ENCODE measurements at regions not wholly inside any gene's neighbourhood (a gene's known extent, or its start where the extent isn't known, plus 50 kb on each side); places are given as distances from the start of the nearest gene placed in this dataset.

GRCh38 chr18:46299465-46300008 lies 195.4 kb downstream of the HAUS1 start:
- H3K36me3 ChIP-seq (ENCODE audit: control insufficient read depth in 1 of 2, insufficient read depth in 2 of 2, low read length in 2 of 2), result no peaks in the 10 kb centered on the region
- no peak overlapping the region for H3K9ac ChIP-seq (ENCODE audit: low read depth in 1 of 2, low read length in 2 of 2)
- no peaks in the 10 kb centered on the region for H3K9me3 ChIP-seq (ENCODE audit: control insufficient read depth in 1 of 2, low read length in 2 of 2)
- no peaks in the 10 kb centered on the region for H3K4me1 ChIP-seq (ENCODE audit: control insufficient read depth in 1 of 2, insufficient read depth in 2 of 2, low read length in 2 of 2)
- H3K27ac ChIP-seq (ENCODE audit: low read depth, low read length), result no peak overlapping the region
- no peaks in the 10 kb centered on the region for H3K27me3 ChIP-seq (ENCODE audit: control insufficient read depth in 1 of 2, insufficient read depth in 2 of 2, low read length in 2 of 2)
- no peak overlapping the region for H3K4me3 ChIP-seq (ENCODE audit: low read depth in 1 of 2, low read length in 2 of 2)

DNA sequence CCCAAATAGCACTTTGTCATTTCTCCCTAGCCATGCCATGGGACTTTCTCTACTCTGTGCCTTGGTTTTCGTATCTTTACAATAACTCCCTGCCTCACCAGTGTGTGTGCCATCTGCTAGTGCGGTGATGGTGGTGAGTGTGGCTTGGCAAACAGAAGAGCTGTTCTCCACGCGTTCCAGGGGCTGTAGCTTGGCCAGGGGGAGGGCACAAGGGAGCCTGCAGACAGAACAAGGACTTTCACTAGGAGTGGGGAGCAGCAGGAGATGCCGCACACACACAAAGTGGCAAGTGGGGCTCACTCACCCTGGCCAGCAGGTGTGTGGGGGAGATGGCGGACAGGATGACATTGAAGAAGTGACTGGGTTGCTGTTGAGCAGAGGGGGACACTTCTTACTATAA lies 196.9 kb downstream of the HAUS1 start:
- Histone ChIP-seq H3K27ac (ENCODE audit: low read depth, low read length) (no peak overlapping the region), H3K4me3 (ENCODE audit: low read depth in 1 of 2, low read length in 2 of 2) (no peak overlapping the region), H3K36me3 (ENCODE audit: control insufficient read depth in 1 of 2, insufficient read depth in 2 of 2, low read length in 2 of 2) (no peaks in the 10 kb centered on the region), H3K9ac (ENCODE audit: low read depth in 1 of 2, low read length in 2 of 2) (no peak overlapping the region), H3K27me3 (ENCODE audit: control insufficient read depth in 1 of 2, insufficient read depth in 2 of 2, low read length in 2 of 2) (no peaks in the 10 kb centered on the region), H3K9me3 (ENCODE audit: control insufficient read depth in 1 of 2, low read length in 2 of 2) (no peaks in the 10 kb centered on the region), H3K4me1 (ENCODE audit: control insufficient read depth in 1 of 2, insufficient read depth in 2 of 2, low read length in 2 of 2) (no peaks in the 10 kb centered on the region)

GRCh38 chr18:46301571-46301970 lies 197.4 kb downstream of the HAUS1 start:
- H3K4me3 ChIP-seq (ENCODE audit: low read depth in 1 of 2, low read length in 2 of 2), result no peak overlapping the region
- H3K9me3 ChIP-seq (ENCODE audit: control insufficient read depth in 1 of 2, low read length in 2 of 2), result no peaks in the 10 kb centered on the region

GRCh38 chr18:46302528-46303485 lies 198.6 kb downstream of the HAUS1 start:
- Histone ChIP-seq H3K9me3 (ENCODE audit: control insufficient read depth in 1 of 2, low read length in 2 of 2) (no peaks in the 10 kb centered on the region), H3K4me1 (ENCODE audit: control insufficient read depth in 1 of 2, insufficient read depth in 2 of 2, low read length in 2 of 2) (no peaks in the 10 kb centered on the region), H3K27me3 (ENCODE audit: control insufficient read depth in 1 of 2, insufficient read depth in 2 of 2, low read length in 2 of 2) (no peaks in the 10 kb centered on the region), H3K9ac (ENCODE audit: low read depth in 1 of 2, low read length in 2 of 2) (no peak overlapping the region), H3K27ac (ENCODE audit: low read depth, low read length) (no peak overlapping the region), H3K36me3 (ENCODE audit: control insufficient read depth in 1 of 2, insufficient read depth in 2 of 2, low read length in 2 of 2) (no peaks in the 10 kb centered on the region), H3K4me3 (ENCODE audit: low read depth in 1 of 2, low read length in 2 of 2) (no peak overlapping the region)

More at GRCh38 chr18:46301571-46301970, 197.4 kb downstream of the HAUS1 start:
- Histone ChIP-seq H3K36me3 (ENCODE audit: control insufficient read depth in 1 of 2, insufficient read depth in 2 of 2, low read length in 2 of 2) (no peaks in the 10 kb centered on the region), H3K9ac (ENCODE audit: low read depth in 1 of 2, low read length in 2 of 2) (no peak overlapping the region), H3K27ac (ENCODE audit: low read depth, low read length) (no peak overlapping the region), H3K27me3 (ENCODE audit: control insufficient read depth in 1 of 2, insufficient read depth in 2 of 2, low read length in 2 of 2) (no peaks in the 10 kb centered on the region), H3K4me1 (ENCODE audit: control insufficient read depth in 1 of 2, insufficient read depth in 2 of 2, low read length in 2 of 2) (no peaks in the 10 kb centered on the region)

GRCh38 chr18:46310258-46310657 lies 206.1 kb downstream of the HAUS1 start:
- Histone ChIP-seq H3K4me3 (ENCODE audit: low read depth in 1 of 2, low read length in 2 of 2) (no peak overlapping the region), H3K9me3 (ENCODE audit: control insufficient read depth in 1 of 2, low read length in 2 of 2) (no peaks in the 10 kb centered on the region), H3K27ac (ENCODE audit: low read depth, low read length) (no peak overlapping the region), H3K27me3 (ENCODE audit: control insufficient read depth in 1 of 2, insufficient read depth in 2 of 2, low read length in 2 of 2) (no peaks in the 10 kb centered on the region), H3K9ac (ENCODE audit: low read depth in 1 of 2, low read length in 2 of 2) (no peak overlapping the region), H3K4me1 (ENCODE audit: control insufficient read depth in 1 of 2, insufficient read depth in 2 of 2, low read length in 2 of 2) (no peaks in the 10 kb centered on the region), H3K36me3 (ENCODE audit: control insufficient read depth in 1 of 2, insufficient read depth in 2 of 2, low read length in 2 of 2) (no peaks in the 10 kb centered on the region)

DNA sequence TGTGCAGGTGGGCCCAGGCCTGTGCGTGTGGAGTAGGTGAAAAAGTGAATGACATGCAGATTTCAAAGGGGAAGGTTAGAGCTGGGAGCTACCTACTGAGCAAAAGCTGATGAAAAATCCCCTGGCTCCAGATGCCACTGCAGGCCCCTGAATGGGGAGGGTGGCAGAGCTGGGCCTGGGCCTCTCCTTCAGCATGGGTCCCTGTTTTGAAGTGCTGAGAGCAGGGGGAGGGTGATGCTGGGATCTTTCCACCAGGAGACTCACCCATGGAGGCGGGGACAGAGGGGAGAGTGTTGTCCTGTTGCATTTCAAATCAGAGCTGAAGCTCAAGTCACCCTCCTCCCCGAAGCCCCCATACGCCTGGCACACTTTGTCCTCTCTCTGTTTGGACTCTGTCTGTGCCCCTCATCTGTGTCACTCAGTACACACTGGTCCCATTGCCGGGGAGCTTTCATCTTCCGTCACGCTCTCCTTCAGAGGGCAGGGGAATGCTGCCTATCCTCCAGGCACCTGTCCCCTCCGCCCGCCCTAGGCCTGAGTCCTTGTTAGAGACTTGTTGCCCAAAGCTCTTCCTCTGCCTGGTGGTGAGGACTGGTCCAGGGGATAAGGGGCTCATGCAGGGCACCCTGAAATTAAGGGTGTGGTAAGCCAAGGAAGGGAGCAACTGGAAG lies 206.6 kb downstream of the HAUS1 start:
- Histone ChIP-seq H3K4me1 (ENCODE audit: control insufficient read depth in 1 of 2, insufficient read depth in 2 of 2, low read length in 2 of 2) (no peaks in the 10 kb centered on the region), H3K4me3 (ENCODE audit: low read depth in 1 of 2, low read length in 2 of 2) (no peak overlapping the region), H3K9ac (ENCODE audit: low read depth in 1 of 2, low read length in 2 of 2) (no peak overlapping the region), H3K9me3 (ENCODE audit: control insufficient read depth in 1 of 2, low read length in 2 of 2) (no peaks in the 10 kb centered on the region), H3K27ac (ENCODE audit: low read depth, low read length) (no peak overlapping the region), H3K27me3 (ENCODE audit: control insufficient read depth in 1 of 2, insufficient read depth in 2 of 2, low read length in 2 of 2) (no peaks in the 10 kb centered on the region), H3K36me3 (ENCODE audit: control insufficient read depth in 1 of 2, insufficient read depth in 2 of 2, low read length in 2 of 2) (no peaks in the 10 kb centered on the region)

DNA sequence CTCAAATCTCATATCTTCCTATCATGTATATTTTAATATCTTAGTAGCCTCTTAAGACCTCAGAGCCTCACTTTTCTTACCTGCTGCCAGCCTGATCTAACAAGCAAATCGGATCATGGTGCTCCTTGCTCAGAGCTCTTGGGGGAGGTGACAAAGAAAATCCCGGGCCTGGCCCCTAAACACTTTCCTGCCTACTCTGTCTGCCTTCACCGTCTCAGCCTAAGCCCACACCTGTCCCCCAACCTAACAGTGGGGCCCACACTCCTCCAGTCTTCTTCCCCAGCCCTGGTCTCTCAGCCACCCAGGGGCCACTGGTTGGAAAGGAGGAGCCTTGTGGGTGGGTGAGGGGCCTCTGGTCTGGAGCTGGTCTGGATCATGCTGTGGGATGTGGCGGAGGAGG lies 207.3 kb downstream of the HAUS1 start:
- Histone ChIP-seq H3K27ac (ENCODE audit: low read depth, low read length) (no peak overlapping the region), H3K36me3 (ENCODE audit: control insufficient read depth in 1 of 2, insufficient read depth in 2 of 2, low read length in 2 of 2) (no peaks in the 10 kb centered on the region)

DNA sequence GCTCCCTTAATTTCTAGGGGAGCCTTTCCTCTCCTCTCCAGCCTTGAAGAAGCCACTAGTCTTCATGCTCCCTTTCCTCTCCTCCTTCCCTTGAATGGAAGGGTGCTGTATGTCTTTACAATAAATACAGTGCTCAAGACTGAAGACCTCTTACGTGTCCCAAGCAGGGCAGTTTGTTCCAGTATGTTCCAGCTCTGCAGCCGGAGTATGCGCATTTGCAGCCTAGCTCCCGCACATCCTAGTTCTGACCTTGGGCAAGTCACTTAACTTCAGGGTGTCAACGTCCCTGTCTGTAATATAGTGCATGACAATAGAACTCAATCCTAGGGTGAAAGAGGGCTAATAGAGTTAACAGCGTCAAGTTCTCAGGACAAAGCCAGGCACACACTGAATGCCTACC lies 208.0 kb downstream of the HAUS1 start:
- Histone ChIP-seq H3K27ac (ENCODE audit: low read depth, low read length) (no peak overlapping the region), H3K27me3 (ENCODE audit: control insufficient read depth in 1 of 2, insufficient read depth in 2 of 2, low read length in 2 of 2) (no peaks in the 10 kb centered on the region), H3K9ac (ENCODE audit: low read depth in 1 of 2, low read length in 2 of 2) (no peak overlapping the region), H3K4me3 (ENCODE audit: low read depth in 1 of 2, low read length in 2 of 2) (no peak overlapping the region), H3K9me3 (ENCODE audit: control insufficient read depth in 1 of 2, low read length in 2 of 2) (no peaks in the 10 kb centered on the region), H3K36me3 (ENCODE audit: control insufficient read depth in 1 of 2, insufficient read depth in 2 of 2, low read length in 2 of 2) (no peaks in the 10 kb centered on the region), H3K4me1 (ENCODE audit: control insufficient read depth in 1 of 2, insufficient read depth in 2 of 2, low read length in 2 of 2) (no peaks in the 10 kb centered on the region)

More for the DNA sequence above, 207.3 kb downstream of the HAUS1 start:
- Histone ChIP-seq H3K9ac (ENCODE audit: low read depth in 1 of 2, low read length in 2 of 2) (no peak overlapping the region), H3K4me1 (ENCODE audit: control insufficient read depth in 1 of 2, insufficient read depth in 2 of 2, low read length in 2 of 2) (no peaks in the 10 kb centered on the region), H3K27me3 (ENCODE audit: control insufficient read depth in 1 of 2, insufficient read depth in 2 of 2, low read length in 2 of 2) (no peaks in the 10 kb centered on the region), H3K9me3 (ENCODE audit: control insufficient read depth in 1 of 2, low read length in 2 of 2) (no peaks in the 10 kb centered on the region), H3K4me3 (ENCODE audit: low read depth in 1 of 2, low read length in 2 of 2) (no peak overlapping the region)

- H3K27ac ChIP-seq (ENCODE audit: low read depth, low read length), result no peak overlapping the region
- no peaks in the 10 kb centered on the region for H3K4me1 ChIP-seq (ENCODE audit: control insufficient read depth in 1 of 2, insufficient read depth in 2 of 2, low read length in 2 of 2)
- no peak overlapping the region for H3K4me3 ChIP-seq (ENCODE audit: low read depth in 1 of 2, low read length in 2 of 2)
- H3K36me3 ChIP-seq (ENCODE audit: control insufficient read depth in 1 of 2, insufficient read depth in 2 of 2, low read length in 2 of 2), result no peaks in the 10 kb centered on the region
- H3K27me3 ChIP-seq (ENCODE audit: control insufficient read depth in 1 of 2, insufficient read depth in 2 of 2, low read length in 2 of 2), result no peaks in the 10 kb centered on the region
- no peak overlapping the region for H3K9ac ChIP-seq (ENCODE audit: low read depth in 1 of 2, low read length in 2 of 2)
- H3K9me3 ChIP-seq (ENCODE audit: control insufficient read depth in 1 of 2, low read length in 2 of 2), result no peaks in the 10 kb centered on the region
These were observed 209.3 kb downstream of the HAUS1 start for GRCh38 chr18:46313521-46313920.

- no peaks in the 10 kb centered on the region for H3K27me3 ChIP-seq (ENCODE audit: control insufficient read depth in 1 of 2, insufficient read depth in 2 of 2, low read length in 2 of 2)
- H3K9ac ChIP-seq (ENCODE audit: low read depth in 1 of 2, low read length in 2 of 2), result no peak overlapping the region
- H3K4me3 ChIP-seq (ENCODE audit: low read depth in 1 of 2, low read length in 2 of 2), result no peak overlapping the region
- H3K9me3 ChIP-seq (ENCODE audit: control insufficient read depth in 1 of 2, low read length in 2 of 2), result no peaks in the 10 kb centered on the region
- no peaks in the 10 kb centered on the region for H3K4me1 ChIP-seq (ENCODE audit: control insufficient read depth in 1 of 2, insufficient read depth in 2 of 2, low read length in 2 of 2)
- no peak overlapping the region for H3K27ac ChIP-seq (ENCODE audit: low read depth, low read length)
- H3K36me3 ChIP-seq (ENCODE audit: control insufficient read depth in 1 of 2, insufficient read depth in 2 of 2, low read length in 2 of 2), result no peaks in the 10 kb centered on the region
These were observed 209.8 kb downstream of the HAUS1 start for GRCh38 chr18:46314011-46314410.

Measured in duodenal mucosa (tissue), 2 donors.